Activated T-cell treated with anti-CD3 and anti-CD28 coated beads for 24 hours (primary cell): ENCODE measurements at regions not wholly inside any gene's neighbourhood (a gene's known extent, or its start where the extent isn't known, plus 50 kb on each side); places are given as distances from the start of the nearest gene placed in this dataset.
"Not testable (repeated sequence)": the region's sequence is repeated elsewhere in the genome, so short reads cannot be mapped to it uniquely, and the experiment has no call there.

Experiments
- DNase-seq: peaks from one replicate; pipeline ENCODE4 v3.0.0-alpha.2; 2020; ENCODE audit warnings: low read depth

GRCh38 chr3:102686792-102687191 lies 252.0 kb downstream of the ZPLD1 start:
- DNase-seq: no peak

- no peak for DNase-seq
These were observed 253.2 kb downstream of the ZPLD1 start for GRCh38 chr3:102687851-102688555.

- DNase-seq: no peak
These were observed 253.7 kb downstream of the ZPLD1 start for GRCh38 chr3:102688556-102688930.

GRCh38 chr3:102691507-102691906 lies 256.7 kb downstream of the ZPLD1 start:
- DNase-seq: no peak

GRCh38 chr3:102699104-102699818 lies 264.4 kb downstream of the ZPLD1 start:
- no peak for DNase-seq

GRCh38 chr3:102699819-102700140 lies 265.0 kb downstream of the ZPLD1 start:
- DNase-seq: no peak

GRCh38 chr3:102712896-102713295 lies 278.1 kb downstream of the ZPLD1 start:
- DNase-seq: no peak

GRCh38 chr3:102714567-102714966 lies 279.8 kb downstream of the ZPLD1 start:
- no peak for DNase-seq

- no peak for DNase-seq
These were observed 280.3 kb downstream of the ZPLD1 start for GRCh38 chr3:102715030-102715697.

- DNase-seq: no peak
These were observed 283.8 kb downstream of the ZPLD1 start for GRCh38 chr3:102718651-102719050.

GRCh38 chr3:102722317-102722716 lies 287.5 kb downstream of the ZPLD1 start:
- no peak for DNase-seq

- no peak for DNase-seq
These were observed 292.5 kb downstream of the ZPLD1 start for GRCh38 chr3:102727340-102727739.

GRCh38 chr3:102732581-102732980 lies 297.8 kb downstream of the ZPLD1 start:
- DNase-seq: not testable (repeated sequence)

GRCh38 chr3:102733791-102734563 lies 299.2 kb downstream of the ZPLD1 start:
- DNase-seq: no peak

GRCh38 chr3:102735311-102735710 lies 300.5 kb downstream of the ZPLD1 start:
- DNase-seq: no peak

GRCh38 chr3:102736288-102736974 lies 301.6 kb downstream of the ZPLD1 start:
- no peak for DNase-seq

GRCh38 chr3:102736975-102737304 lies 302.1 kb downstream of the ZPLD1 start:
- no peak for DNase-seq

- no peak for DNase-seq
These were observed 302.5 kb downstream of the ZPLD1 start for GRCh38 chr3:102737353-102737752.

- DNase-seq: no peak
These were observed 306.3 kb downstream of the ZPLD1 start for GRCh38 chr3:102741105-102741504.

GRCh38 chr3:102741694-102742093 lies 306.9 kb downstream of the ZPLD1 start:
- DNase-seq: no peak

GRCh38 chr3:102745881-102746280 lies 311.1 kb downstream of the ZPLD1 start:
- no peak for DNase-seq

- no peak for DNase-seq
These were observed 312.8 kb downstream of the ZPLD1 start for GRCh38 chr3:102747611-102748010.
